ENCODE measurements at regions not wholly inside any gene's neighbourhood (a gene's known extent, or its start where the extent isn't known, plus 50 kb on each side); places are given as distances from the start of the nearest gene placed in this dataset.

GRCh38 chr14:48454887-48455286, 779.5 kb upstream of the MDGA2 start:
- no peak for DNase-seq
- H3K4me3 Mint-ChIP-seq: no peak overlapping the region
- no peaks in the 10 kb centered on the region for H3K36me3 Mint-ChIP-seq
- peaks cover 0 to 15% (median 6%) of the 10 kb centered on the region in 6 donors for H3K9me3 Mint-ChIP-seq
- H3K4me1 Mint-ChIP-seq: no peaks in the 10 kb centered on the region
- H3K27me3 Mint-ChIP-seq (ENCODE audit: low read depth in 3 of 3): peaks cover 0 to 1% (median 0%) of the 10 kb centered on the region in 3 donors
- no peak overlapping the region for H3K27ac Mint-ChIP-seq

- no peaks in the 10 kb centered on the region for H3K4me1 Mint-ChIP-seq
- H3K27ac Mint-ChIP-seq: no peak overlapping the region
- peaks cover 0 to 2% (median 0%) of the 10 kb centered on the region in 3 donors for H3K27me3 Mint-ChIP-seq (ENCODE audit: low read depth in 3 of 3)
- peaks cover 3 to 25% (median 10%) of the 10 kb centered on the region in 6 donors for H3K9me3 Mint-ChIP-seq
- DNase-seq: no peak
- no peaks in the 10 kb centered on the region for H3K36me3 Mint-ChIP-seq
- no peak overlapping the region for H3K4me3 Mint-ChIP-seq
Measured at GRCh38 chr14:48452437-48452995, 777.1 kb upstream of the MDGA2 start.

GRCh38 chr14:48435221-48435620, 759.8 kb upstream of the MDGA2 start:
- H3K27ac Mint-ChIP-seq: no peak overlapping the region
- no peaks in the 10 kb centered on the region for H3K36me3 Mint-ChIP-seq
- peaks cover 10 to 40% (median 21%) of the 10 kb centered on the region in 6 donors for H3K9me3 Mint-ChIP-seq
- H3K27me3 Mint-ChIP-seq (ENCODE audit: low read depth in 3 of 3): no peaks in the 10 kb centered on the region
- no peak for DNase-seq
- H3K4me1 Mint-ChIP-seq: no peaks in the 10 kb centered on the region
- H3K4me3 Mint-ChIP-seq: no peak overlapping the region

- H3K36me3 Mint-ChIP-seq: no peaks in the 10 kb centered on the region
- no peaks in the 10 kb centered on the region for H3K27me3 Mint-ChIP-seq (ENCODE audit: low read depth in 3 of 3)
- H3K9me3 Mint-ChIP-seq: peaks cover 7 to 29% (median 15%) of the 10 kb centered on the region in 6 donors
- H3K27ac Mint-ChIP-seq: no peak overlapping the region
- H3K4me3 Mint-ChIP-seq: no peak overlapping the region
- no peaks in the 10 kb centered on the region for H3K4me1 Mint-ChIP-seq
- no peak for DNase-seq
Measured at GRCh38 chr14:48430805-48431204, 755.4 kb upstream of the MDGA2 start.

GRCh38 chr14:48429512-48429911, 754.1 kb upstream of the MDGA2 start:
- peaks cover 4 to 21% (median 12%) of the 10 kb centered on the region in 6 donors for H3K9me3 Mint-ChIP-seq
- H3K4me3 Mint-ChIP-seq: no peak overlapping the region
- H3K4me1 Mint-ChIP-seq: no peaks in the 10 kb centered on the region

GRCh38 chr14:48417715-48418500, 742.5 kb upstream of the MDGA2 start:
- Mint-ChIP-seq H3K4me1 (no peaks in the 10 kb centered on the region), H3K27ac (no peak overlapping the region), H3K9me3 (peaks cover 8 to 39% (median 21%) of the 10 kb centered on the region in 6 donors), H3K36me3 (no peaks in the 10 kb centered on the region), H3K27me3 (ENCODE audit: low read depth in 3 of 3) (no peaks in the 10 kb centered on the region), H3K4me3 (no peak overlapping the region)
- DNase-seq: no peak

More at GRCh38 chr14:48429512-48429911, 754.1 kb upstream of the MDGA2 start:
- DNase-seq: no peak
- no peak overlapping the region for H3K27ac Mint-ChIP-seq
- no peaks in the 10 kb centered on the region for H3K27me3 Mint-ChIP-seq (ENCODE audit: low read depth in 3 of 3)
- H3K36me3 Mint-ChIP-seq: no peaks in the 10 kb centered on the region

GRCh38 chr14:48401321-48401720, 725.9 kb upstream of the MDGA2 start:
- DNase-seq: no peak
- no peak overlapping the region for H3K4me3 Mint-ChIP-seq
- H3K9me3 Mint-ChIP-seq: peaks cover 3 to 32% (median 13%) of the 10 kb centered on the region in 6 donors
- H3K27ac Mint-ChIP-seq: no peak overlapping the region
- H3K4me1 Mint-ChIP-seq: no peaks in the 10 kb centered on the region
- no peaks in the 10 kb centered on the region for H3K36me3 Mint-ChIP-seq
- peaks cover 0 to 3% (median 0%) of the 10 kb centered on the region in 3 donors for H3K27me3 Mint-ChIP-seq (ENCODE audit: low read depth in 3 of 3)

- H3K36me3 Mint-ChIP-seq: no peaks in the 10 kb centered on the region
- no peak for DNase-seq
- H3K27ac Mint-ChIP-seq: no peak overlapping the region
- H3K9me3 Mint-ChIP-seq: peaks cover 4 to 20% (median 11%) of the 10 kb centered on the region in 6 donors
- no peaks in the 10 kb centered on the region for H3K4me1 Mint-ChIP-seq
- H3K27me3 Mint-ChIP-seq (ENCODE audit: low read depth in 3 of 3): peaks cover 0 to 3% (median 0%) of the 10 kb centered on the region in 3 donors
- no peak overlapping the region for H3K4me3 Mint-ChIP-seq
Measured at GRCh38 chr14:48398675-48399282, 723.4 kb upstream of the MDGA2 start.

GRCh38 chr14:48391661-48392060, 716.3 kb upstream of the MDGA2 start:
- Mint-ChIP-seq H3K27me3 (ENCODE audit: low read depth in 3 of 3) (no peaks in the 10 kb centered on the region), H3K4me3 (no peak overlapping the region), H3K36me3 (no peaks in the 10 kb centered on the region), H3K27ac (no peak overlapping the region), H3K9me3 (peaks cover 2 to 12% (median 5%) of the 10 kb centered on the region in 6 donors), H3K4me1 (no peaks in the 10 kb centered on the region)
- DNase-seq: no peak

- Mint-ChIP-seq H3K27me3 (ENCODE audit: low read depth in 3 of 3) (no peaks in the 10 kb centered on the region), H3K4me3 (no peak overlapping the region), H3K36me3 (no peaks in the 10 kb centered on the region), H3K27ac (no peak overlapping the region), H3K4me1 (no peaks in the 10 kb centered on the region), H3K9me3 (peaks cover 0 to 7% (median 2%) of the 10 kb centered on the region in 6 donors)
- DNase-seq: no peak
Measured at GRCh38 chr14:48390346-48390745, 714.9 kb upstream of the MDGA2 start.

GRCh38 chr14:48384821-48385220, 709.4 kb upstream of the MDGA2 start:
- DNase-seq: no peak
- Mint-ChIP-seq H3K9me3 (peaks cover 0 to 12% (median 5%) of the 10 kb centered on the region in 6 donors), H3K4me1 (no peaks in the 10 kb centered on the region), H3K27me3 (ENCODE audit: low read depth in 3 of 3) (no peaks in the 10 kb centered on the region), H3K36me3 (no peaks in the 10 kb centered on the region), H3K27ac (no peak overlapping the region), H3K4me3 (no peak overlapping the region)

- peaks cover 0 to 1% (median 0%) of the 10 kb centered on the region in 3 donors for H3K27me3 Mint-ChIP-seq (ENCODE audit: low read depth in 3 of 3)
- H3K9me3 Mint-ChIP-seq: peaks cover 0 to 24% (median 8%) of the 10 kb centered on the region in 6 donors
- no peak overlapping the region for H3K4me3 Mint-ChIP-seq
- no peak for DNase-seq
- no peaks in the 10 kb centered on the region for H3K4me1 Mint-ChIP-seq
- no peaks in the 10 kb centered on the region for H3K36me3 Mint-ChIP-seq
- no peak overlapping the region for H3K27ac Mint-ChIP-seq
Measured at GRCh38 chr14:48382961-48383360, 707.6 kb upstream of the MDGA2 start.

- Mint-ChIP-seq H3K4me1 (no peaks in the 10 kb centered on the region), H3K9me3 (peaks cover 6 to 24% (median 9%) of the 10 kb centered on the region in 6 donors), H3K27me3 (ENCODE audit: low read depth in 3 of 3) (peaks cover 0 to 1% (median 0%) of the 10 kb centered on the region in 3 donors), H3K27ac (no peak overlapping the region), H3K36me3 (no peaks in the 10 kb centered on the region), H3K4me3 (no peak overlapping the region)
- no peak for DNase-seq
Measured at GRCh38 chr14:48378541-48378940, 703.1 kb upstream of the MDGA2 start.

- no peaks in the 10 kb centered on the region for H3K4me1 Mint-ChIP-seq
- peaks cover 6 to 41% (median 23%) of the 10 kb centered on the region in 6 donors for H3K9me3 Mint-ChIP-seq
- peaks cover 0 to 1% (median 0%) of the 10 kb centered on the region in 3 donors for H3K27me3 Mint-ChIP-seq (ENCODE audit: low read depth in 3 of 3)
- DNase-seq: no peak
- no peaks in the 10 kb centered on the region for H3K36me3 Mint-ChIP-seq
- no peak overlapping the region for H3K4me3 Mint-ChIP-seq
- no peak overlapping the region for H3K27ac Mint-ChIP-seq
Measured at GRCh38 chr14:48373981-48374380, 698.6 kb upstream of the MDGA2 start.
